ENCODE measurements at regions not wholly inside any gene's neighbourhood (a gene's known extent, or its start where the extent isn't known, plus 50 kb on each side); places are given as distances from the start of the nearest gene placed in this dataset.

DNA sequence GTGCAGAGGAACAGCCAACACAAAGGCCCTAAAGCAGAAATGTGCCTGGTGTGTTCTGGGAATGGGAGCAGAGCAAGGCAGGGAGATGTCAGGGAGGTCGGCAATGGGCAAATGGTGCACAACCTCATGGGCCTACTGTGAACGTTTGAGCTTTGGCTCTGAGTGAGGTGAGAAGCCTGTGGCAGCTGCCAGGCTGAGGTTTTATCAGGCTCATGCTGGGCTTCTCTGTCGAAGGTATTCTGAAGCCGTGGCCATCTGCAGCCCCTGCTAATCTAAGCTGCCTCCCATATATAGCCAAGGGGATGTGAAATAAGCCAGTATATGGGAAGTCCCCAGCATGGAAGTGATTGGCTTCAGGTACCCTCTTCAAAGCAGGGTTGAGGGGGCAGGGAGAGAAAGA is 193.3 kb downstream of the SLC4A3 start:
- BruUV-seq (replicated peaks) = no TSS peak
- ChIA-PET POLR2A (no interaction called here), CTCF (ENCODE audit: low intra/inter-chr PET ratio, low total read pairs) (no interaction called here)
- Histone ChIP-seq H3K9me3 (ENCODE audit: low read length) (peaks cover 6% of the 10 kb centered on the region; the same call in 1 of the 2 replicates), H3K4me2 (ENCODE audit: low read depth, low read length) (no peak overlapping the region), H3K36me3 (replicated peaks in 1 of 2; ENCODE audit: control insufficient read depth in 1 of 2, insufficient read depth in 2 of 2, low read length in 2 of 2) (no peaks in the 10 kb centered on the region), H2AFZ (ENCODE audit: low read length) (no peak overlapping the region), H3K79me2 (ENCODE audit: insufficient read depth, low read length) (no peaks in the 10 kb centered on the region), H3K27me3 (ENCODE audit: control insufficient read depth in 1 of 2, insufficient read depth in 2 of 2, low read length in 2 of 2) (peaks cover 0 to 31% of the 10 kb centered on the region in 2 experiments; a peak in 3 of 5 replicates), H3K4me1 (ENCODE audit: insufficient read depth, low read length) (no peaks in the 10 kb centered on the region), H3K9ac (ENCODE audit: insufficient read depth, low read depth, low read length) (no peak overlapping the region), H3K4me3 (replicated peaks in 1 of 3; ENCODE audit: insufficient read depth in 1 of 3, low read depth in 2 of 3, low read length in 3 of 3) (no peak overlapping the region), H4K20me1 (ENCODE audit: insufficient read depth, low read length) (no peaks in the 10 kb centered on the region), H3K27ac (ENCODE audit: extremely low read length, insufficient read depth, low read length) (no peak overlapping the region)
- in situ Hi-C loops (cut with HindIII; ENCODE audit: extremely low pct_ligation_motif_present, low pct_unique_long_range_greater_than_20kb) (no loop called here), intact Hi-C loops (cut with micrococcal nuclease; ENCODE audit: unreplicated experiment) (no loop called here)
- DNase-seq (ENCODE audit: low spot score) = no peak
- FAIRE-seq = no peak
- no peak for ATAC-seq
- WGBS (ENCODE audit: low lambda C conversion rate) = 11% methylated on average over 4 of the region's 4 CpGs
- TF ChIP-seq ELF3 (CRISPR knock-in tag; IDR thresholded peaks at IDR 0.05) (no peak), ZNF552 (CRISPR knock-in tag; IDR thresholded peaks at IDR 0.05; ENCODE audit: borderline replicate concordance) (no peak), PAX8 (CRISPR knock-in tag; IDR thresholded peaks at IDR 0.05; ENCODE audit: borderline replicate concordance) (no peak), ZMAT5 (CRISPR knock-in tag; IDR thresholded peaks at IDR 0.05; ENCODE audit: borderline replicate concordance, low read depth) (no peak), NONO (IDR thresholded peaks at IDR 0.05) (no peak), NONO (CRISPR knock-in tag; conservative IDR thresholded peaks at IDR 0.05) (no peak), ZBTB14 (CRISPR knock-in tag; IDR thresholded peaks at IDR 0.05) (no peak), BCL6 (CRISPR knock-in tag; IDR thresholded peaks at IDR 0.05) (no peak), SRF (IDR thresholded peaks at IDR 0.05; ENCODE audit: low read depth, low read length) (no peak), ZNF281 (CRISPR knock-in tag; IDR thresholded peaks at IDR 0.05; ENCODE audit: borderline replicate concordance) (no peak), THAP9 (CRISPR knock-in tag; IDR thresholded peaks at IDR 0.05; ENCODE audit: borderline replicate concordance) (no peak), ZNF33B (CRISPR knock-in tag; IDR thresholded peaks at IDR 0.05) (no peak), ZFP90 (CRISPR knock-in tag; IDR thresholded peaks at IDR 0.05; ENCODE audit: borderline replicate concordance) (no peak), ZNF7 (CRISPR knock-in tag; IDR thresholded peaks at IDR 0.05) (no peak)
- TF ChIP-seq, protein P1, sequence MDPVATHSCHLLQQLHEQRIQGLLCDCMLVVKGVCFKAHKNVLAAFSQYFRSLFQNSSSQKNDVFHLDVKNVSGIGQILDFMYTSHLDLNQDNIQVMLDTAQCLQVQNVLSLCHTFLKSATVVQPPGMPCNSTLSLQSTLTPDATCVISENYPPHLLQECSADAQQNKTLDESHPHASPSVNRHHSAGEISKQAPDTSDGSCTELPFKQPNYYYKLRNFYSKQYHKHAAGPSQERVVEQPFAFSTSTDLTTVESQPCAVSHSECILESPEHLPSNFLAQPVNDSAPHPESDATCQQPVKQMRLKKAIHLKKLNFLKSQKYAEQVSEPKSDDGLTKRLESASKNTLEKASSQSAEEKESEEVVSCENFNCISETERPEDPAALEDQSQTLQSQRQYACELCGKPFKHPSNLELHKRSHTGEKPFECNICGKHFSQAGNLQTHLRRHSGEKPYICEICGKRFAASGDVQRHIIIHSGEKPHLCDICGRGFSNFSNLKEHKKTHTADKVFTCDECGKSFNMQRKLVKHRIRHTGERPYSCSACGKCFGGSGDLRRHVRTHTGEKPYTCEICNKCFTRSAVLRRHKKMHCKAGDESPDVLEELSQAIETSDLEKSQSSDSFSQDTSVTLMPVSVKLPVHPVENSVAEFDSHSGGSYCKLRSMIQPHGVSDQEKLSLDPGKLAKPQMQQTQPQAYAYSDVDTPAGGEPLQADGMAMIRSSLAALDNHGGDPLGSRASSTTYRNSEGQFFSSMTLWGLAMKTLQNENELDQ (CRISPR knock-in tag; IDR thresholded peaks at IDR 0.05; ENCODE audit: borderline replicate concordance) = no peak
- TF ChIP-seq, protein P2, sequence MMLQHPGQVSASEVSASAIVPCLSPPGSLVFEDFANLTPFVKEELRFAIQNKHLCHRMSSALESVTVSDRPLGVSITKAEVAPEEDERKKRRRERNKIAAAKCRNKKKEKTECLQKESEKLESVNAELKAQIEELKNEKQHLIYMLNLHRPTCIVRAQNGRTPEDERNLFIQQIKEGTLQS (CRISPR knock-in tag; IDR thresholded peaks at IDR 0.05) = no peak
